H1 (cell line): ENCODE measurements at regions not wholly inside any gene's neighbourhood (a gene's known extent, or its start where the extent isn't known, plus 50 kb on each side); places are given as distances from the start of the nearest gene placed in this dataset.

Source experiments
- HDAC2 ChIP-seq, 2 experiments: fragments of 300-600 bp in 1 of 2; sonication (generic) in 1 of 2; IDR thresholded peaks; 2 replicates each; pipeline ENCODE4 v1.6.1; 2011 to 2012; ENCODE audit warnings: low read depth in 2 of 2, low read length in 2 of 2, mild to moderate bottlenecking in 2 of 2, moderate library complexity in 2 of 2, borderline replicate concordance in 1 of 2, inconsistent platforms in 1 of 2
- KDM5A ChIP-seq: fragments of 200-600 bp; IDR thresholded peaks from 2 replicates; pipeline ENCODE4 v1.7.1; 2012; ENCODE audit warnings: mild to moderate bottlenecking, low read length, inconsistent platforms, mixed read lengths
- MAFK ChIP-seq: IDR thresholded peaks from 2 replicates; pipeline ENCODE4 v1.6.1; 2012; ENCODE audit warnings: low read depth, mild to moderate bottlenecking, improper control_type of control experiment, low read length
- NRF1 ChIP-seq: IDR thresholded peaks from 2 replicates; pipeline ENCODE4 v1.6.1; 2011; ENCODE audit warnings: mild to moderate bottlenecking, low read depth, low read length, improper control_type of control experiment
- SAP30 ChIP-seq: fragments of 300-600 bp; sonication (generic); IDR thresholded peaks from 2 replicates; pipeline ENCODE4 v1.7.1; 2012; ENCODE audit warnings: low read length, moderate library complexity, mild to moderate bottlenecking, inconsistent platforms; ENCODE audit not compliant: insufficient read depth, insufficient replicate concordance
- SIX5 ChIP-seq: IDR thresholded peaks from 2 replicates; pipeline ENCODE4 v1.6.1; 2011; ENCODE audit warnings: mild to moderate bottlenecking, low read depth, low read length
- TAF1 ChIP-seq: IDR thresholded peaks from 2 replicates; pipeline ENCODE4 v1.6.1; 2011; ENCODE audit warnings: mild to moderate bottlenecking, low read depth, low read length

DNA sequence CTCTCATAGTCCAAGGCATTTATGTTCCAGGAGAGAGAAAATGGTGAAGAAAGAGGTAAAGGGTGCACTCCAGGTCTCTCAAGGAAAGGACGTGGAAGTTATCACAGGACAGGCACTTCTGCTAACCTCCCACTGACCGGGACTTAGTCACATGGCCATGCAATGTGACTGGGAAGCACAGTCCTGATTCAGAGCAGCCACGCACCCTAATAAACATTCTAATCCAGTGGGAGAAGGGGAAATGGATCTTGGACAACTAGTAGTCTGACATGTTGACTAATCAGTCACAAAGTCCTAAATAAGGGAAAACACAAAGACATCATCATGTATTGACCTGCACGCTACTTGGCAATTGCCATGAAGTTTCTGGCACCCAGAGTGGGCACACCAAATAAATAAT, 417.5 kb upstream of the ZMIZ1 start (continued):
- no peak for TF ChIP-seq HDAC2 (IDR thresholded peaks at IDR 0.05; ENCODE audit: borderline replicate concordance in 1 of 2, low read depth in 2 of 2, low read length in 2 of 2)
- TF ChIP-seq KDM5A: no peak
- TF ChIP-seq SAP30: no peak
- no peak for TF ChIP-seq NRF1
- no peak for TF ChIP-seq MAFK
- no peak for TF ChIP-seq TAF1
- no peak for TF ChIP-seq SIX5
